ENCODE measurements at regions not wholly inside any gene's neighbourhood (a gene's known extent, or its start where the extent isn't known, plus 50 kb on each side); places are given as distances from the start of the nearest gene placed in this dataset.

GRCh38 chr1:219988387-219988786 lies 57.9 kb downstream of the EPRS1 start:
- H3K4me3 ChIP-seq (replicated peaks; ENCODE audit: low read depth, low read length) = no peak overlapping the region
- TF ChIP-seq CTCF (IDR thresholded peaks at IDR 0.05; ENCODE audit: low read length, missing control alignments) = no peak
- DNase-seq (ENCODE audit: low read depth) = no peak

DNA sequence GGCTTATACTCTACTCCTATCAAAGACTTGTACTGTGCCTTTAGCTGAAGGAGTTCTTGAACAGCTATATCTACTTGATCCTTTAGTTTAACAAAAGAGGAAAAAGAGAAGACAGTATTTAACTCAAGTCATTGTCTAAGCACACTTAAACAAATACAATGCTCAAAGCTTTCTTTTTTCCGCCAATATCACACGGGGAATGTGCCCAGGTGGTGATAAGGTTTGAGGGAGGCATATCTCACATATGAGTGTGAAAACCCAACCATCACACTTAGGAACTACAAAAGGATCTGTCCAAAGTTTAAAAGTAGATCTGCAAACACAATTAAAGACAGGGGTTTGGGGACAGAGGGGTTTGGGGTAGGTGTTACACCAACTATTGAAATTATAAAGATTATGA lies 59.0 kb upstream of the SLC30A10 start:
- DNase-seq (ENCODE audit: low read depth) = no peak
- no peak for TF ChIP-seq CTCF (IDR thresholded peaks at IDR 0.05; ENCODE audit: low read length, missing control alignments)
- no peak overlapping the region for H3K4me3 ChIP-seq (replicated peaks; ENCODE audit: low read depth, low read length)

GRCh38 chr1:219985169-219985568 lies 56.8 kb upstream of the SLC30A10 start:
- H3K4me3 ChIP-seq (replicated peaks; ENCODE audit: low read depth, low read length) = no peak overlapping the region
- TF ChIP-seq CTCF (IDR thresholded peaks at IDR 0.05; ENCODE audit: low read length, missing control alignments) = no peak
- DNase-seq (ENCODE audit: low read depth) = no peak
